Stimulated activated CD8-positive, alpha-beta memory T cell treated with anti-CD3 and anti-CD28 coated beads, Interleukin-7, amount 100 ng/mL, for 1 hour (primary cell): ENCODE measurements at regions not wholly inside any gene's neighbourhood (a gene's known extent, or its start where the extent isn't known, plus 50 kb on each side); places are given as distances from the start of the nearest gene placed in this dataset.
"Not testable (repeated sequence)": the region's sequence is repeated elsewhere in the genome, so short reads cannot be mapped to it uniquely, and the experiment has no call there.

ENCODE experiments used
- DNase-seq, 2 donors: peaks; one replicate each; pipeline ENCODE4 v3.0.0-alpha.2; 2020; ENCODE audit warnings: low read depth in 2 of 2

GRCh38 chr10:86579883-86580520, 58.4 kb upstream of the WAPL start:
- no peak for DNase-seq

GRCh38 chr10:86580521-86580891, 58.9 kb upstream of the WAPL start:
- DNase-seq: no peak

GRCh38 chr10:86583983-86584382, 62.4 kb upstream of the WAPL start:
- DNase-seq: no peak

GRCh38 chr10:86585037-86585929, 63.7 kb upstream of the WAPL start:
- peak; percentile 40 to 49 for DNase-seq

GRCh38 chr10:86586516-86586915, 64.9 kb upstream of the WAPL start:
- DNase-seq: no peak

GRCh38 chr10:86588781-86589180, 65.6 kb upstream of the OPN4 start:
- DNase-seq: not testable (repeated sequence)

GRCh38 chr10:86591436-86591835, 62.9 kb upstream of the OPN4 start:
- no peak for DNase-seq

- no peak for DNase-seq
These were observed 61.9 kb upstream of the OPN4 start for GRCh38 chr10:86592413-86592812.

- no peak for DNase-seq
These were observed 59.8 kb upstream of the OPN4 start for GRCh38 chr10:86594535-86594934.

- no peak for DNase-seq
These were observed 58.9 kb upstream of the OPN4 start for GRCh38 chr10:86595496-86595895.

- no peak for DNase-seq
These were observed 58.1 kb upstream of the OPN4 start for GRCh38 chr10:86596266-86596665.

GRCh38 chr10:86597306-86597705, 57.0 kb upstream of the OPN4 start:
- no peak for DNase-seq

- no peak for DNase-seq
These were observed 56.2 kb upstream of the OPN4 start for GRCh38 chr10:86598151-86598550.

- DNase-seq: no peak
These were observed 55.3 kb upstream of the OPN4 start for GRCh38 chr10:86599041-86599440.

GRCh38 chr10:86599729-86600128, 54.6 kb upstream of the OPN4 start:
- DNase-seq: no peak

GRCh38 chr10:86600296-86600695, 54.1 kb upstream of the OPN4 start:
- no peak for DNase-seq

- DNase-seq: no peak
These were observed 52.3 kb upstream of the OPN4 start for GRCh38 chr10:86601956-86602602.

- no peak for DNase-seq
These were observed 51.1 kb upstream of the OPN4 start for GRCh38 chr10:86603256-86603655.
